ENCODE measurements at regions not wholly inside any gene's neighbourhood (a gene's known extent, or its start where the extent isn't known, plus 50 kb on each side); places are given as distances from the start of the nearest gene placed in this dataset.

GRCh38 chr5:58069846-58070245 lies 390.0 kb downstream of the PLK2 start:
- TF ChIP-seq REST (IDR thresholded peaks at IDR 0.05; ENCODE audit: insufficient replicate concordance, low read depth): no peak
- Histone ChIP-seq H3K4me3 (replicated peaks; ENCODE audit: insufficient read depth, low read length) (no peak overlapping the region), H3K27ac (replicated peaks) (no peak overlapping the region), H3K27me3 (ENCODE audit: insufficient read depth, poor library complexity, severe bottlenecking) (no peaks in the 10 kb centered on the region)
- DNase-seq (ENCODE audit: low read depth in 1 of 2, low spot score in 1 of 2): no peak

- no peak overlapping the region for H3K4me3 ChIP-seq (replicated peaks; ENCODE audit: insufficient read depth, low read length)
- no peak overlapping the region for H3K27ac ChIP-seq (replicated peaks)
- no peak for DNase-seq (ENCODE audit: low read depth in 1 of 2, low spot score in 1 of 2)
- TF ChIP-seq GABPA (IDR thresholded peaks at IDR 0.05; ENCODE audit: low read depth) (no peak), CTCF (IDR thresholded peaks at IDR 0.05; ENCODE audit: insufficient read depth, low read length) (no peak), POLR2AphosphoS5 (IDR thresholded peaks at IDR 0.05; ENCODE audit: low read depth) (no peak), SPI1 (IDR thresholded peaks at IDR 0.05; ENCODE audit: borderline replicate concordance, low read depth) (no peak), REST (IDR thresholded peaks at IDR 0.05; ENCODE audit: insufficient replicate concordance, low read depth) (no peak)
- no peaks in the 10 kb centered on the region for H3K27me3 ChIP-seq (ENCODE audit: insufficient read depth, poor library complexity, severe bottlenecking)
These were observed 390.7 kb downstream of the PLK2 start for GRCh38 chr5:58069016-58069705.

GRCh38 chr5:58066557-58066956 lies 393.3 kb downstream of the PLK2 start:
- TF ChIP-seq CTCF (IDR thresholded peaks at IDR 0.05; ENCODE audit: insufficient read depth, low read length): no peak
- no peak for TF ChIP-seq POLR2AphosphoS5 (IDR thresholded peaks at IDR 0.05; ENCODE audit: low read depth)
- TF ChIP-seq SPI1 (IDR thresholded peaks at IDR 0.05; ENCODE audit: borderline replicate concordance, low read depth): no peak
- no peak for TF ChIP-seq GABPA (IDR thresholded peaks at IDR 0.05; ENCODE audit: low read depth)
- Histone ChIP-seq H3K27ac (replicated peaks) (no peak overlapping the region), H3K4me3 (replicated peaks; ENCODE audit: insufficient read depth, low read length) (no peak overlapping the region), H3K27me3 (ENCODE audit: insufficient read depth, poor library complexity, severe bottlenecking) (no peaks in the 10 kb centered on the region)
- DNase-seq (ENCODE audit: low read depth in 1 of 2, low spot score in 1 of 2): no peak

- no peaks in the 10 kb centered on the region for H3K27me3 ChIP-seq (ENCODE audit: insufficient read depth, poor library complexity, severe bottlenecking)
- TF ChIP-seq SPI1 (IDR thresholded peaks at IDR 0.05; ENCODE audit: borderline replicate concordance, low read depth) (no peak), POLR2AphosphoS5 (IDR thresholded peaks at IDR 0.05; ENCODE audit: low read depth) (no peak), GABPA (IDR thresholded peaks at IDR 0.05; ENCODE audit: low read depth) (no peak), CTCF (IDR thresholded peaks at IDR 0.05; ENCODE audit: insufficient read depth, low read length) (no peak), REST (IDR thresholded peaks at IDR 0.05; ENCODE audit: insufficient replicate concordance, low read depth) (no peak)
- no peak overlapping the region for H3K27ac ChIP-seq (replicated peaks)
- no peak for DNase-seq (ENCODE audit: low read depth in 1 of 2, low spot score in 1 of 2)
- no peak overlapping the region for H3K4me3 ChIP-seq (replicated peaks; ENCODE audit: insufficient read depth, low read length)
These were observed 393.8 kb downstream of the PLK2 start for GRCh38 chr5:58066076-58066475.
